ENCODE measurements at regions not wholly inside any gene's neighbourhood (a gene's known extent, or its start where the extent isn't known, plus 50 kb on each side); places are given as distances from the start of the nearest gene placed in this dataset.

DNA sequence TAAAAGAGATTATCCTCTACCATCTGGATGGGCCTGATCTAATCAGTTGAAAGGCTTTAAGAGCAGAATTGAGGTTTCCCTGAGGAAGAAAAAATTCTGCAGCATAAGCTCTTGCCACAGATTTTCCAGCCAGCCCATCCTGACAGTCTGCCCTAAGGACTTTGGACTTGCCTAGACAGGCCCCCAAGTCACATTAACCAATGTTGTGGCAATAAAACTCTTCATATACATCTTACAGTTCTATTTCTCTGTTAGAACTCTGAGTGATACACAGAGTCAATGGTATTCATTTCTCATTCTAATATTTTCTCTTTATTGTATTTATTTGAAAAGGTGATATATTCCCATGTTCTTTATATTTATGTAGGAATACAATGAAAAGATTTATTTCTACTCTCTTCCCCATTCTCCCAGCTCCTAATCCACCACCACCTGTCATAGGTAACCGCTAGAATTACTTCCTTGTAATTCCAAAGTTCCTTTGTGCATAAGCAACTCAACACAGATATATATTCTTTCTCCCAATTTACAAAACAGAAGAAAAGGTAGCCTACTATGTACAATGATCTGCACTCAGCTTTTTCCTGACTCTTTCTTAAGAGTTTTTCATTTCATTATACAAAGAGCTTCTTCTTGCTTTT is 182.1 kb downstream of the CAPZA3 start:
- no peaks in the 10 kb centered on the region for H3K36me3 ChIP-seq (ENCODE audit: control insufficient read depth, insufficient read depth, low read length)
- H3K27me3 Mint-ChIP-seq (ENCODE audit: insufficient read depth, unreplicated experiment): no peaks in the 10 kb centered on the region
- intact Hi-C loops (cut with micrococcal nuclease; ENCODE audit: unreplicated experiment): no loop called here
- H3K9me3 Mint-ChIP-seq (ENCODE audit: unreplicated experiment): no peaks in the 10 kb centered on the region
- no peaks in the 10 kb centered on the region for H3K36me3 Mint-ChIP-seq (ENCODE audit: insufficient read depth, unreplicated experiment)
- POLR2A ChIA-PET: no interaction called here
- no peaks in the 10 kb centered on the region for H3K9me3 ChIP-seq
- DNase-seq: peak; percentile 32 to 49
- CTCF ChIA-PET: no interaction called here
- H3K27me3 ChIP-seq (replicated peaks; ENCODE audit: control insufficient read depth, insufficient read depth, low read length): no peaks in the 10 kb centered on the region; the same call in 1 of the 2 replicates
- H3K4me3 Mint-ChIP-seq (ENCODE audit: unreplicated experiment): no peak overlapping the region
- H3K4me3 ChIP-seq (ENCODE audit: low read depth, low read length): no peak overlapping the region
- BruUV-seq (replicated peaks): no TSS peak
- H3K4me1 ChIP-seq: 0 out of 2 replicates have a peak, but pooled peaks cover 7% of the 10 kb centered on the region
- H3K27ac Mint-ChIP-seq (ENCODE audit: unreplicated experiment): no peak overlapping the region
- TF ChIP-seq, protein P1, sequence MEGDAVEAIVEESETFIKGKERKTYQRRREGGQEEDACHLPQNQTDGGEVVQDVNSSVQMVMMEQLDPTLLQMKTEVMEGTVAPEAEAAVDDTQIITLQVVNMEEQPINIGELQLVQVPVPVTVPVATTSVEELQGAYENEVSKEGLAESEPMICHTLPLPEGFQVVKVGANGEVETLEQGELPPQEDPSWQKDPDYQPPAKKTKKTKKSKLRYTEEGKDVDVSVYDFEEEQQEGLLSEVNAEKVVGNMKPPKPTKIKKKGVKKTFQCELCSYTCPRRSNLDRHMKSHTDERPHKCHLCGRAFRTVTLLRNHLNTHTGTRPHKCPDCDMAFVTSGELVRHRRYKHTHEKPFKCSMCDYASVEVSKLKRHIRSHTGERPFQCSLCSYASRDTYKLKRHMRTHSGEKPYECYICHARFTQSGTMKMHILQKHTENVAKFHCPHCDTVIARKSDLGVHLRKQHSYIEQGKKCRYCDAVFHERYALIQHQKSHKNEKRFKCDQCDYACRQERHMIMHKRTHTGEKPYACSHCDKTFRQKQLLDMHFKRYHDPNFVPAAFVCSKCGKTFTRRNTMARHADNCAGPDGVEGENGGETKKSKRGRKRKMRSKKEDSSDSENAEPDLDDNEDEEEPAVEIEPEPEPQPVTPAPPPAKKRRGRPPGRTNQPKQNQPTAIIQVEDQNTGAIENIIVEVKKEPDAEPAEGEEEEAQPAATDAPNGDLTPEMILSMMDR (IDR thresholded peaks at IDR 0.05; ENCODE audit: insufficient read depth in 1 of 2, low read depth in 1 of 2, low read length in 1 of 2, severe bottlenecking in 1 of 2, unreplicated experiment in 1 of 2): no peak
- H3K4me1 Mint-ChIP-seq (ENCODE audit: low read depth, unreplicated experiment): peaks cover 7% of the 10 kb centered on the region

DNA sequence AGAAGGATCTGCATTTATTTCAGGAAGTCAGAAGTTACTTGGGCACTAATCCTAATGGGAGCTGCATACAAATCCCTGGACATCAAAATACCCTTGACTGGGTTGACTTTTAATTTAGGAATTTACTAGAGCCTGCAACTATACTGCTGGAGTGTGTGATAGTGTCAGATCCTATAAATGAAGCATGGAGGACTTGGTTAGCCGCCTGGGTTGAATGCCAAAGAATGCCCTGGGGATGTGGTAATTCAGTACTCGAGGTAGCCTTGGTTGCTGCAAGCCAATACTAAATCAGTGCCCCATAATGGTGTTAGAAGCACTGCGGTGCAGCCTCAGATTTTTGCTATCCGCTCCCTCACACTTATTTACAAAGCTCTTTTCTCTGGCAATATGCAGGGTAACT is 184.9 kb downstream of the CAPZA3 start:
- Histone ChIP-seq H3K4me1 (0 out of 2 replicates have a peak, but pooled peaks cover 7% of the 10 kb centered on the region), H3K9me3 (no peaks in the 10 kb centered on the region), H3K27me3 (replicated peaks; ENCODE audit: control insufficient read depth, insufficient read depth, low read length) (no peaks in the 10 kb centered on the region), H3K4me3 (ENCODE audit: low read depth, low read length) (no peak overlapping the region), H3K36me3 (ENCODE audit: control insufficient read depth, insufficient read depth, low read length) (no peaks in the 10 kb centered on the region)
- CTCF ChIA-PET: no interaction called here
- intact Hi-C loops (cut with micrococcal nuclease; ENCODE audit: unreplicated experiment): no loop called here
- Mint-ChIP-seq H3K36me3 (ENCODE audit: insufficient read depth, unreplicated experiment) (no peaks in the 10 kb centered on the region), H3K9me3 (ENCODE audit: unreplicated experiment) (no peaks in the 10 kb centered on the region), H3K27me3 (ENCODE audit: insufficient read depth, unreplicated experiment) (no peaks in the 10 kb centered on the region), H3K4me3 (ENCODE audit: unreplicated experiment) (no peak overlapping the region), H3K27ac (ENCODE audit: unreplicated experiment) (no peak overlapping the region), H3K4me1 (ENCODE audit: low read depth, unreplicated experiment) (peaks cover 7% of the 10 kb centered on the region)
- TF ChIP-seq, protein P1 (IDR thresholded peaks at IDR 0.05; ENCODE audit: insufficient read depth in 1 of 2, low read depth in 1 of 2, low read length in 1 of 2, severe bottlenecking in 1 of 2, unreplicated experiment in 1 of 2): no peak
- no TSS peak for BruUV-seq (replicated peaks)
- POLR2A ChIA-PET: no interaction called here
- DNase-seq: no peak

DNA sequence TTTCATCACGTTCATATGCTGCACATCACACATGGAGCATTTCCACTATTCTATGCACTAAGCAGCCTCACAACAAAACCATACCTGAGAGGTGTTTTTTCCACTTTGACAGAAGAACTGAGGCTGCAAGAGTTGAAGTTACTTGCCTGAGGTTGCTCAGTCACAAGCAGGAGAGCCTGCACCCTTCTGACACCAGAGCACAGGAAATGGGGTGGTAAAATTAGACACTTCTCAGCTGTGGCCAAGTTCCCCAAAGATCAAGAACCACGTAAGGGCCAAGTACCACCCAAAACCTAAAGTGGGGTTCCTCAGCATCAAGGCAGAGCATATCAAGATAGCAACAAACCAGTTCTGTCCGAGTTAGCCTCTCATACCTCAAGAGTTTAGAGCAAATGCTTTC is 185.8 kb downstream of the CAPZA3 start:
- Mint-ChIP-seq H3K4me1 (ENCODE audit: low read depth, unreplicated experiment) (peaks cover 7% of the 10 kb centered on the region), H3K9me3 (ENCODE audit: unreplicated experiment) (no peaks in the 10 kb centered on the region), H3K27me3 (ENCODE audit: insufficient read depth, unreplicated experiment) (no peaks in the 10 kb centered on the region), H3K27ac (ENCODE audit: unreplicated experiment) (no peak overlapping the region), H3K36me3 (ENCODE audit: insufficient read depth, unreplicated experiment) (no peaks in the 10 kb centered on the region), H3K4me3 (ENCODE audit: unreplicated experiment) (no peak overlapping the region)
- 0 out of 2 replicates have a peak, but pooled peaks cover 7% of the 10 kb centered on the region for H3K4me1 ChIP-seq
- H3K9me3 ChIP-seq: no peaks in the 10 kb centered on the region
- H3K4me3 ChIP-seq (ENCODE audit: low read depth, low read length): no peak overlapping the region
- TF ChIP-seq, protein P1 (IDR thresholded peaks at IDR 0.05; ENCODE audit: insufficient read depth in 1 of 2, low read depth in 1 of 2, low read length in 1 of 2, severe bottlenecking in 1 of 2, unreplicated experiment in 1 of 2): no peak
- ChIA-PET POLR2A (no interaction called here), CTCF (no interaction called here)
- intact Hi-C loops (cut with micrococcal nuclease; ENCODE audit: unreplicated experiment): no loop called here
- DNase-seq: no peak
- no TSS peak for BruUV-seq (replicated peaks)
- H3K27me3 ChIP-seq (replicated peaks; ENCODE audit: control insufficient read depth, insufficient read depth, low read length): no peaks in the 10 kb centered on the region
- no peaks in the 10 kb centered on the region for H3K36me3 ChIP-seq (ENCODE audit: control insufficient read depth, insufficient read depth, low read length)
